GM12865 (cell line): ENCODE measurements at regions not wholly inside any gene's neighbourhood (a gene's known extent, or its start where the extent isn't known, plus 50 kb on each side); places are given as distances from the start of the nearest gene placed in this dataset.

Experiments
- DNase-seq: peaks from one replicate; pipeline ENCODE4 v3.0.0; 2010; ENCODE audit warnings: low read depth
- H3K4me3 ChIP-seq: 2 replicates; pipeline ENCODE4 v1.5.1; 2011; ENCODE audit warnings: mild to moderate bottlenecking, low read depth, low read length, control low read depth
- CTCF ChIP-seq: IDR thresholded peaks from 2 replicates; pipeline ENCODE4 v1.5.1; 2011; ENCODE audit warnings: low read length, control low read depth, low read depth, inconsistent platforms; ENCODE audit not compliant: insufficient read depth; ENCODE audit errors: missing control alignments

GRCh38 chr14:26966908-26967307, 369.1 kb upstream of the NOVA1 start:
- no peak overlapping the region for H3K4me3 ChIP-seq
- no peak for DNase-seq
- no peak for TF ChIP-seq CTCF

- no peak for TF ChIP-seq CTCF
- no peak for DNase-seq
- H3K4me3 ChIP-seq: no peak overlapping the region
Observed at GRCh38 chr14:26974965-26975364, 377.1 kb upstream of the NOVA1 start.

GRCh38 chr14:26982071-26982470, 384.2 kb upstream of the NOVA1 start:
- no peak overlapping the region for H3K4me3 ChIP-seq
- no peak for DNase-seq
- no peak for TF ChIP-seq CTCF

- peak; percentile 33 for DNase-seq
- TF ChIP-seq CTCF: peak; percentile 35
- H3K4me3 ChIP-seq: no peak overlapping the region
Observed at GRCh38 chr14:26984311-26985177, 386.7 kb upstream of the NOVA1 start.

GRCh38 chr14:26987744-26988363, 390.0 kb upstream of the NOVA1 start:
- TF ChIP-seq CTCF: no peak
- no peak for DNase-seq
- no peak overlapping the region for H3K4me3 ChIP-seq

GRCh38 chr14:26990946-26991345, 393.1 kb upstream of the NOVA1 start:
- no peak for DNase-seq
- H3K4me3 ChIP-seq: no peak overlapping the region
- TF ChIP-seq CTCF: no peak
